Hematopoietic multipotent progenitor cell treated with erythropoietin and hydrocortisone succinate and interleukin-3 and kit ligand, for 17 days (in vitro differentiated cells): ENCODE measurements at regions not wholly inside any gene's neighbourhood (a gene's known extent, or its start where the extent isn't known, plus 50 kb on each side); places are given as distances from the start of the nearest gene placed in this dataset.
"Not testable (repeated sequence)": the region's sequence is repeated elsewhere in the genome, so short reads cannot be mapped to it uniquely, and the experiment has no call there.

Source experiments
- DNase-seq: peaks from one replicate; pipeline ENCODE4 v3.0.0-alpha.2; 2015; ENCODE audit warnings: low spot score

DNA sequence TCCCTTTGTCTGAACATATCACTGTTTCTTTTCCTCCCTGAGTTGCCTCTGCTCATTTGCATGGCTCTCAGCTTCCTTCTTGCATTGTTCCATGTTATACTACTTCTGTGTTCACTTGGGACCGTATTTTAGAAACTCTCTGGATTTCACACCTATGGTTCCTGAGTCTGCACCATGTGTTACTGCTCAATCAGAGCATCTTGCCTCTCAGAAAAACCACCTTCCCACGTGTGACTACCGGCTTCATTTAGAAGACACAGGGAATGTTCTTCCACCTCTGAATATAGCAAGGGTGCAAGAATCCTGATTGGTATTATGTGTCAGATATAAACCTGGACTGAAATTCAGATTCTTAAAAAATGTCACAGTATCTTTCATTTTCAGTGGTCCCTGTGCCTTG, 731.2 kb downstream of the TDRD15 start:
- no peak for DNase-seq

DNA sequence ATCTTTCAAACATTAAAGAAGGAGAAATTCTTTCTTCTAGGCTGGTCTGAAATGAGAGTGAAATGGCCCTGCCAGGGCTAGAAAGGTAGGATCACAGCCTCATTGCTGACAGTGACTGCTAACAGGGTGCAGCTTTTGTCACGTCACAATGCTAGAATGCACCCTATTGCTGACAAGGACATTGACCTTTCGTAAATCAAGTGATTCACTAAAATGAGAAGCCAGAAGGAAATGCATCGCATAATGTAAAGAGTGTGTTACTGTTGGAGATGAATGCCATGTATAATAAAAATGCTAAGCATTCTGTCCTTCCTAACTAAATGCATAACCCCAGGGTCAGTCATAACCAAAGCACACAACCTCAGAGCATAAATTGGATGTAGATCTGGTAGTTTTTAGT, 732.9 kb downstream of the TDRD15 start:
- no peak for DNase-seq

DNA sequence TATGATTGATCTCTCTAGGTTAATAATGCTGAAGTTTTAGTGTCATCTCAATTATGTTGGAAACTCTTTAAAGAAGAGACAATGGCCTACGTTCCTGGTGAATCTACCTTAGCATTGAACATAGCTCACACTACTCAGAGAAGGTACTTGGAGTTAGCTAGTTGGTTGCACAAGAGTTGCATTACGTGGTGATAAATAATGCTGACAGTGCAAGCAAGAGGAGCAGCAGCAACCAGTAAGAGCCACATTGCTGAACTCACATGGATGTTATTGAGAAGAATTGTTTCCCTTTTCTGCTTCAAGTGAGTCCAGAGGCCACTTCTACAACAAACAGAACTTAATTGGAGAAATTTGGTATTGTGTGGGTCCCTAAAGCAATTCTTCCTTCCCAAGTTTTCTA, 737.1 kb downstream of the TDRD15 start:
- no peak for DNase-seq

DNA sequence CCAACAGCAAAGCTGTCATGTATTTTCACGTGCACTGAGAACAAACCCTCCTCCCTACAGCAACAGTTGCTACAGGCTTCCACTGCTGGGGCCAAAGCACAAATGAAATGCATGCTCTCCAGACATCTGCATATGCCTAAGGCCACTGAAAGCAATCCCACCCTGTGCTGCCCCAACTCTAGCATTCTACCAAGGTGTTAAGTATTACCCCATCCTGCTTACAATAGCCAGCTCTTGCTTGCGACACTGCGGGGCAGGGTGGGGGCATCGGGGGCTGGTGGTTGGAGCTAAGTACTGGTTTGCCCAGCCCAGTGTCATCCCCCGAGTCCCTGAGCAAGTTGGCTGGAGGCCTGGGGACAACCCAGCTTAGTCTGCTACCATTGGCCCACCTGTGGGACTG, 742.5 kb downstream of the TDRD15 start:
- DNase-seq = no peak

DNA sequence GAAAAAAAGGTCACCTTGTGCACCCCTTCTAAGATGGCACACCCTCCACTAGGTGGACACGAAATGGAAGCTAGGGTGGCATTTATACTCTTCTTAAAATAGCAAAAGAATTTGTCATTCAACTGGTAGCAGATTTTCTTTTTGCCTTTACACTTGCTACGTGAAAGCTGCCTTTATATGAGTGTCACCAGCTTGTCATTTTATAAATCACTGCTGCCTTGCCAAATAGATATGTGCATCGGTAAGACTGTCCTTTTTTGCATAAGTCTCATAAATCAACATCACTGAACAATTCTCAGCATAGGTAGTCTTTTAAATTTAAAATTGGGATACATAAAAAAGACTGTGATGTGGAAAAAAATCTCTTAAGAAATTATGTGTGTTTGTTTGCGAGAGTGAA, 764.1 kb downstream of the TDRD15 start:
- DNase-seq = no peak

DNA sequence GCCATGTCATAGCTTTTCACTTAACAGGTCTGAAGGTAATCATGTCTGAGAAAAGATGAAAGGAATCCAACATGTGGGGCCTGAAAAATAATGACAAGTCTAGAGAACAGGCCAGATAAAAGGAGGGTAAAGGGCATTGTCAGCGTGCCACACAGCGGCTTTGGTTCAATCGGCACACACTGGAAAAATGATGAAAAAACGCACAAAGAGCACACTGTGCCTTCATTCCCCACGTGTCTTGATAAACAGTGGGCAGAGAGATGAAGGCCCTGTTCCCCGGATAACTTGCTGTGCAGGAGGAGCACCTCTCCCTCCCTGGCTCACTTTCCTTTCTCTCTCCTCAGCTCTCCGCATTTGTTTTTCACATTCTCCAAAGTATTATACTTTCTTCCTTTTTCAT, 766.3 kb downstream of the TDRD15 start:
- no peak for DNase-seq

DNA sequence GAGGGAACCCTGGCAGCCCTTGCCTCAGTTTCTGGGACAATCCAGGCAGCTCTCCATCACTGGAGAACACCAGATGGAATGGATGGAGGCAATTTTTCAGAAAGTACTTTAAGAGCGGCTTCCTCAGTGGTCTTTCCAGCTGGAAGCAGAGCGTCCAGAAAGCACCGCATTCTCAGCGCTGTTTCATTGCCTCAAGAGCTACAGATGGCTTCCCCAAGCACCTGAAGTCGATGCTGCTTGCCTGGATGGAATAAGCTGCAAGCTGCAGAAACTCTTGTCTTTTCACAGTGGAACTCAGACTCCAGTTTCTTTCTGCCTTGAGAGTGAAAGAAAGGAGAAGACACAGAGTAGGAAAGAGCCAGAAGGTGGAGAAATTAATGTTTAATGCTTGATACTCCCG, 766.9 kb downstream of the TDRD15 start:
- DNase-seq = no peak

DNA sequence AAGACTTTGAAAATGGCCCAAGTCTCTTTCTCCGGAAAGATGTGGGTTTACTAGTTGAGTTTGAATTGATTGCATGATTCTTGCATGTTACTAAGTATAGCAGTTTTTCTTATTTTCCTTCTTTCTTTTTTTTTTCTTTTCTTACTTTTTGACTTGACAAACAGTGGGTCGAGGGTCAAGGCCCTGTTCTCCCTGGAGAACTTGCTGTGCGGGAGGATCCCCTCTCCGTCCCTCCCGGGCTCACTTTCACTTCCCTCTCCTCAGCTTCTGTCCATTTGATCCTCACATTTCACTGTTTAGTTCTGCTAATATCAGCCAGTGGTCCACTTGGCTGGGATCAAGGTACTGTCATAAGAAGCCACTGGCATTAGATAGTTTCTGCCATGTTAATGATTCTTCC, 767.4 kb downstream of the TDRD15 start:
- DNase-seq = no peak

DNA sequence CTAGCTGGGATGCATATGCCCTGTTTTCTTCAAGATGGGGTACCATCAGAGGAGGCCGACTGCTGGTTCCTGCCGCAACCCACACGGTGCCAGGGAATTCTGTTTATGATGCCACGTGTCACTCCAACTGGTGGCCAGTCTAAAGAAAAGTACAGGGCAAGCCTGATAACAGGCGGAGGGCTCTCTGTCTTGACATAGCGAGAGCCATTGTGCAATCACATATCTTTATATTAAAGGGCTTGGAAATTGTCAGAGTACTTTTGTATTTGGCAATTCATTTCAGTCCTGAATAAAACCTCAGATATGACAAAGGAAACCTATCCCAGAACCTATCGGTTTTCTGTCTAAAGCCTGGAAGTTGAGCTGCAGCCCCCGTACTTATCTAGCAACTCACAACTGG, 768.4 kb downstream of the TDRD15 start:
- no peak for DNase-seq

DNA sequence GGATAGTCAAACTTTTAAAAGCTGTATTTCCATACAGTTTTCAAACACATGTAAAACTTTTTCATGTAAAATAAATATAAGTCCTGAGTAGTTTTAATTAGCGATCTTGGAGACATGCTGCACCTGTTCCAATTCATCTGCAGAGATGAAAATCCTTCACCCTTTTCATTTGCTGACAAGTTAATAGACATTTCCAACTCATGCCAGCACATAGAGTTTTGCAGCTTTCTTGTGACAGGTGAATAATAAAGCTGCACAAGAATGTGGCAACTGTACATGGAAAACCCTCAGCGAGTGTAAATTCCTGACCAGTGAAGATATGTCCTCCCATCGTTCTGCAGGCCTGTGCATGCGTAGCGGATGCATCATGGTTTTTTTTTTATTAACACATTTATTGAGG, 771.4 kb downstream of the TDRD15 start:
- no peak for DNase-seq

DNA sequence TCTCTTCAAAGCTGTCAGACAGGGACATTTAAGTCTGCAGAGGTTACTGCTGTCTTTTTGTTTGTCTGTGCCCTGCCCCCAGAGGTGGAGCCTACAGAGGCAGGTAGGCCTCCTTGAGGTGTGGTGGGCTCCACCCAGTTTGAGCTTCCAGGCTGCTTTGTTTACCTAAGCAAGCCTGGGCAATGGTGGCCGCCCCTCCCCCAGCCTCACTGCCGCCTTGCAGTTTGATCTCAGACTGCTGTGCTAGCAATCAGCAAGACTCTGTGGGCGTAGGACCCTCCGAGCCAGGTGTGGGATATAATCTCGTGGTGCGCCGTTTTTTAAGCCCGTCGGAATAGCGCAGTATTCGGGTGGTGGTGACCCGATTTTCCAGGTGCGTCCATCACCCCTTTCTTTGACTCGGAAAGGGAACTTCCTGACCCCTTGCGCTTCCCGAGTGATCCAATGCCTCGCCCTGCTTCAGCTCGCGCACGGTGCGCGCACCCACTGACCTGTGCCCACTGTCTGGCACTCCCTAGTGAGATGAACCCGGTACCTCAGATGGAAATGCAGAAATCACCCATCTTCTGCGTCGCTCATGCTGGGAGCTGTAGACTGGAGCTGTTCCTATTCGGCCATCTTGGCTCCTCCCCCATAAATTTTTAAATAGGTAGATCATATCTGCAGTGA, 785.1 kb downstream of the TDRD15 start:
- DNase-seq = not testable (repeated sequence)

DNA sequence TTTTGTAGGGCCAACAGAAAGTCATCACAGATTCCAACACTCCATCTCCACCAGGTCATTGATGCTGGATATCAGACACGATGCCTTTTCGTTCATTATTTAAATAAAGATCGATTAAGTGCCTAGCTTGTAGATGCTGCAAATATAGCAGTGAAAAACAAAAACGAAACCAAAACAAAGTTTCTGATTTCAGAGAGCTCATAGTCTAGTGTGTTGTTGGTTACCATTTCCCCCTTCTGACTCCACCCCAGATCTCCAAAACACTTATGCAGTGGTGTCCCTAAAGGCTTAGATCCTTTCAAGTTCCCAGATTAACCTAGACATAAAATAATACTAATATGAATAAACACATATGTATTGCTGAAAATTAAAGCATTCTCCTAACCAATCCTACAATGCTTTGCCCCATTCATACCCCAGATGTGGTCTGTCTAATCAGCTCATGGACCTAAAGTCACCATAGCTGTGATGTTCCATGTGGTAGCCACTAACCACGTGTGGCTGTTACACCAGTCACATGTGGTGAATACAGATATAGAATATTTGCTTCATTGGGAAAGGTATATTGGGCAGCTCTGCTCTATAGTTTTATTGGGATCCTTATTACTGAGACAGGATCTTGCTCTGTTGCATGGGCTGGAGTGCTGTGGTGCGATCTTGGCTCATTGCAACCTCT, 787.2 kb downstream of the TDRD15 start:
- DNase-seq = no peak

DNA sequence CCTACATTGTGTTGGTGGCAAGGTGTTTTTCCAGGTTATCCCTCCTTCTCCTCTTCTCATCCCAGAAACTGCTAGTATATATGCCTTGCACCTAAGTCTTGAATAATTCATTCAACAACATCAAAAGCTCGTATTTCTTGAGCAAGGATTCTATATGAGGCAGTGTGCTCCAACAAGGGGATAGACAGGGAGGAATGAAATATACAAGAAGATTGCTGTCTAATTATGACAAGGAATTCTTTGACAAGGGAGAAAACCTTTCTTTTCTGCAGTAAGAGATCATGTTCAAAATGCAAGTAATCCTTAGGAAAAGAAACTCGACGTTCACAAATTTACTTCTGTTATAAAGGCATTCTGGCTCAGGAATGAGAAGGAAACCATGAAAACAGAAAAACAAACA, 788.6 kb downstream of the TDRD15 start:
- DNase-seq = no peak

DNA sequence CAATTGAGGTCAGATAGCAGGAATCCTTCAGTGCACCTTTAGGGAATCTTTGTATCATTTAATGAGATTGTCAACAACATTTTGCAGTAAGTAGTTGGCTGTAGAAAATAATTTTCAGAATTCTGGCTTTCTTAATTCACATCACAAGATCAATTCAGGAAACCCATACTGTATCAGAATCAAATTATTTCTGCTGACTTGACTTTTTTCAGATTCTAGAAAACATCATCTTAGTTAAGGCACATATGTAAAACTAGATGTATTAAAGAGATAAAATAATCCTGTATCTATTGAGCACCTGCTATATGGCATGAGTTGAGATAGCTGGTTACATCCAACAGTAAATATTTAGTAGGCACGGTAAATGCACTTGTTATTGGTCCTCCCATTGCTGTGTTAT, 791.4 kb downstream of the TDRD15 start:
- no peak for DNase-seq

DNA sequence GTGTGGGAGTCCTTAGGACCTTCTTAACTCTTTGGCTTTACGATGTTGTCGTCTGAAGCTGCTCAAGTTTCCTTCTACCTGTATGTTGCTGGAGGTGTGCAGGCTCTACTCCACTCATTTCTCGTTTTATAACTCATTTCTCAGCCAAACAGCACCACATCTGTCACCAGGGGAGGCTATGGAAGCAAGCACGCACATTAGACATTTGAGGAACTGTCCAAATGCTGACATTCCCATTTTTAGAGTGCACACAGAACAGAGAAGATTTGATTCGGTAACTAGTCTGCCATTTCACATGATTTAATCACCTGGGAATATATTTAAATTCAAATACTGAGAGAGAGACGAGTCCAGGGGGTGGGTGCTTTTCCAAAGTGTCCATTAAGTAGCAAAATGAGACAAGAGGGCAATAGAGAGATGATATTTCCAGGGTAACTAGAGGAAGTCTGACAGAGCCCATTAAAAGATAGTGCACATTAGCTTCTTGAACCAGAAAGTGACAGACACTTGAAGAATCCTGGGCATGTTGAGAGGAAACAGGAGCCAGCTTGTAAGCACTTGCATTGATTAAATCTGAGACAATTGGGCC, 793.3 kb downstream of the TDRD15 start:
- no peak for DNase-seq

DNA sequence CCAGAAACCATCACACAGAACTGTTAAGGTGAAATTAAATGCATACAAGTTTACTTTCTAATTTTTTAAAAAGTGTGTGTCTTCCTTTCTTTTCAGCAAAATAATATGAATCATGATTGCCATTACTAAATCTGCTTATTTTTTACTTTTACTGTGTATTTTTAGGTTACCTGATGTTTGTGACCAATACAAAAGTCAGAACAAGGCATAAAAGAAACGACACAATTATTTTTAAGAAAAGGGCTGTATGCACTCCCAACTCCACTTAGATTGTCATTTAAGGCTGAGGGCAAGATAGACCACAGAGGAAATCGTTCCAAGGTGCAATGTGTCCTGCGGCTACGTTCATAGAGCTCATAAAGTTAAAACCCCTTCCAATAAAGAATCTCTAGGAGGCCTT, 797.0 kb downstream of the TDRD15 start:
- no peak for DNase-seq

DNA sequence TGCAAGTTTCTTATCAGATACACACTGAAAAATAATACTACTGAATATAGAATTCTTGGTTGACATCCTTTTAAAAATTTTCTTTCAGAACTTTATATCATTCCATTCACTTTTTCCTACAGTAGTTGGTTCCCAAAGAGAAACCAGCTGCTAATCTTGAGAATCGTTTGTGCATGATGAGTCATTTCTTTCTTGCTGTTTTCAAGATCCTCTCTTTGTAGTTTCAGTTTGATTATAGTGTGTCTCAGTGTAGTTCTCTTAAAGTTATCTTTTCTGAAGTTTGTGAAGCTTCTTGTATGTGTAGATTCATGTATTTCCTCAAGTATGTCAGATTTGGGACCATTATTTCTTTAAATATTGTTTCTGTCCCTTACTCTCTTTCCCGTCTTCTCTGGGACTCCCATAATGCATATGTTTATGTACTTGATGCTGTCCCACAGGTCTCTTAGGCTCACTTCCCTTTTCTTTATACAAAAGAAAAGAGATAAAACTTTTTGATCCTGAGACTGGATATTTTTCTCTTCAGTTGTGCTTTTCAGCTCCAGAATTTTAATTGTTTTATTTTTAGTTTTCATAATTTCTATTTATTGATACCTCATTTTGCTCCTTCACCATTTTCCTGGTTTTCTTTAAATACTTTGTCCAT, 801.0 kb downstream of the TDRD15 start:
- DNase-seq = no peak

DNA sequence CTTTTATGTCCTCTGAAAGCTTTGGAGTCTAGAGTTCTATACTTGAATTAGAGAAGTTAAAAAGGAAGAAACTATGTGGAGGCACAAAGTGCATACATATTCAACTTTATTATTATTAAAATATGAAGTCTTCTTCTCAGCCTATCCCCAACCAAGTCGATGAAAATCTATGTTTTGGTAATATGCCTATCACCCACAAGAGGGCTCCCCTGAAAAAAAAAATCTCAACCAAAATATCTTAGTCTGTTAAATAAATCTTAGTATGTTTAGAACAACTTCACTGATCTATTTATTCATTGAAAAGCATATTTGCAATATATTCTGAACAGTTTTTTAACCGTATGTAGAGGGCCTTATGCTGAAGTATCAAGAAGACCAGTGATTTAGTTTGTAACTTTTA, 804.5 kb downstream of the TDRD15 start:
- no peak for DNase-seq

DNA sequence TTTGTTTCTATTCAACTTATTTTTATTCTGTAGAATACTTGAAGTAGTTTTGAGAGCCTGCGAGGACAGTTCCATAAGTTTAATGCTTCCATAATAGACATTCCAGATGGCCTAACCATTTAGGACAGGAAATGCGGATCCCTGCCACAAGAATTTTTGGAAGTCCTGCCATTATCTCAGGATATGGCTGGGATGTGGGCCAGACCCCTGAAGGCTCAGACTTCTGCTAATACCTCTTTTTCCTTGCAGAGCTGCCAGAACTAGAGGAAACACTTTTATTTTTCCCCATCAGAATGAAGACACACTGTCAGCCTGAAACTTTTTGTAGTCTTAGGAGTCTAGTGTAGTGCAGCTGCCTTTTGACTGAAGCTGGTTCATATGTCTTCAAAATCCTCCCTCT, 806.5 kb downstream of the TDRD15 start:
- DNase-seq = no peak

DNA sequence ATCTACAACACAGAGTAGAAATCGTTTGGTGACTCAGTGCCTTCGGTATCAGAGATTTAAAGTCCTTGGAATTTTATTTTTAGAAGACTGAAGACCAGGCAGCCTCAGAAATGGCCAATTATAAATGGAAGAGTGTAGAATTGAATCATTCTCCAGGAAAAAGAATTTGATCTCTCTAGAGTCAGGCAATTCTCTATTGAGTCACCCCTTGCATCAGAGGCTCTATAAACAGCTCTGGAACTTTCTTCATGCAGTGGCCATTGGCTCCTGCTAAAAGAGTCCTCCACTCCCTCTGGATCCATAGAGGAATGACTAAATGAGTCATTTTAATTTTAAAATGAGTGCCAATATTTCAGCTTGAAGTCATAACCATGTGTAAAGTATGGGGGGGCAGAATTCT, 816.2 kb downstream of the TDRD15 start:
- DNase-seq = no peak

DNA sequence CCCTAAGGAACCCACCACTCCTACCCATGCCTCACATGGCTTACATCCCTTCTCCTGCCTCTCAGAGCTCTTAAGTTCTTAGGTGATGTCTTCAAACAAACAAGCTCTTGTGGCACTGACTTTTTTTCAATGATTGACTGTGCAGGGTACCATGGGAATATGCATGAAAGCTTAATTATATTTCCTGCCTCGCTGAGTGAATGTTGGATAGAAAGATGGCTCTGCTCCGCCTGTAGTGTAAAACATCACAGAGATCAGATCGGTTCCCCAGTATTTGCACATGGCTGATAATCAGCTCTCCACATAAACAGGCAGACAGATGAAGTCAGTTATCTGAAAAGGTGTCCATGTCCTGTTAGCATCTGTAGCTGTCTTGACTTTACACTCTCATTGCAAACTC, 820.8 kb downstream of the TDRD15 start:
- DNase-seq = no peak

DNA sequence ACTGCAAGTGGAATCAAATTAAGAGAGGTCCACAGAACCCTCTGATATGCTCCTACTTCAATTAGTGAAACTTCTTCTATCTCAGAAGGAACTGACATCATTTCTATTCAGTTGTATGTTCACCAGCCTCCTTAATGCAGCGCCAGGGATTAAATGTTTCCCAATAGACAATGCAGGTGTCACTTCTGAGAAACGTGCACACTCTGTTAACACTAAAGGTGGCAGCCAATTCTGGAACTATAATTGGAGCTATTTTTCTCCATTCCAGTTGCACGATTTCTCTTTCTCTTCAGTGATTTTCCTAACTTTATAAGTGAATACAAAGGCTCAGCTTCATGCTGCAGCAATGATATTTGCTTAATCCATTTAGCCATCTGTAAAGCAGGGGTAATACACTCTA, 821.9 kb downstream of the TDRD15 start:
- DNase-seq = no peak

DNA sequence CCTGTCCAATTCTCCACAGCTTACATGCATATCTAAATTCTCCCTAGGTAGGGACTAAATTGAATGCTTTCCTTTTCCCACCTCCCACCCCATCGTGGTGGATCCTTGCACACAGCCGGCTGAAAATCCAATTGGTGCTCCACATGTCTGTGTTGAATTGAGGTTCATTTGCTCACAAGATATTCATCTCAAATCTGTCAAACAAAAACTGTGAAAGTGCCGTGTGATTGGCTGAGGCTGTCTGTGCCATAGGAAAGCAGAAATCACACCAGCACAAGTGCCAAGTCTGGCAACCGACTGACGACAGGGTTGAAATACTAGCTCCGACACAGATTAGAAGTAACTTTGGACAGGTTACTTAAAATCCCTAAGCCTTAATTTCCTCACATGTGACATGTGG, 823.3 kb downstream of the TDRD15 start:
- DNase-seq = no peak
